Ishikawa (cell line): ENCODE measurements at regions not wholly inside any gene's neighbourhood (a gene's known extent, or its start where the extent isn't known, plus 50 kb on each side); places are given as distances from the start of the nearest gene placed in this dataset.

ENCODE experiments used
- CEBPB ChIP-seq: IDR thresholded peaks from 2 replicates; pipeline ENCODE4 v1.6.1; 2012
- CREB1 ChIP-seq: IDR thresholded peaks from 2 replicates; pipeline ENCODE4 v1.6.1; 2012; ENCODE audit warnings: low read depth
- EGR1 ChIP-seq: IDR thresholded peaks from 2 replicates; pipeline ENCODE4 v1.6.1; 2012
- EP300 ChIP-seq: IDR thresholded peaks from 2 replicates; pipeline ENCODE4 v1.6.1; 2012; ENCODE audit warnings: borderline replicate concordance
- FOXM1 ChIP-seq: IDR thresholded peaks from 2 replicates; pipeline ENCODE4 v1.6.1; 2012; ENCODE audit warnings: low read depth, borderline replicate concordance
- NFIC ChIP-seq: IDR thresholded peaks from 2 replicates; pipeline ENCODE4 v1.6.1; 2012
- RAD21 ChIP-seq: IDR thresholded peaks from 2 replicates; pipeline ENCODE4 v1.6.1; 2012; ENCODE audit warnings: low read depth
- TAF1 ChIP-seq: IDR thresholded peaks from 2 replicates; pipeline ENCODE4 v1.6.1; 2012; ENCODE audit warnings: low read depth, mild to moderate bottlenecking
- TCF12 ChIP-seq: IDR thresholded peaks from 2 replicates; pipeline ENCODE4 v1.6.1; 2012; ENCODE audit warnings: low read depth
- TEAD4 ChIP-seq: IDR thresholded peaks from 2 replicates; pipeline ENCODE4 v1.6.1; 2012
- USF1 ChIP-seq: IDR thresholded peaks from 2 replicates; pipeline ENCODE4 v1.6.1; 2012
- YY1 ChIP-seq: IDR thresholded peaks from 2 replicates; pipeline ENCODE4 v1.6.1; 2012; ENCODE audit warnings: low read depth
- ZBTB7A ChIP-seq: IDR thresholded peaks from 2 replicates; pipeline ENCODE4 v1.6.1; 2012; ENCODE audit warnings: low read depth
- TF ChIP-seq, protein P1 (sequence below): IDR thresholded peaks from 2 replicates; pipeline ENCODE4 v1.6.1; 2012; ENCODE audit warnings: low read depth, mild to moderate bottlenecking
- TF ChIP-seq, protein P2 (sequence below): IDR thresholded peaks from 2 replicates; pipeline ENCODE4 v1.6.1; 2012

GRCh38 chrX:1932231-1932630 is 317.4 kb downstream of the ASMT start:
- TF ChIP-seq FOXM1, result no peak
- no peak for TF ChIP-seq CREB1
- TF ChIP-seq ZBTB7A, result no peak
- TF ChIP-seq CEBPB, result no peak
- no peak for TF ChIP-seq NFIC
- TF ChIP-seq TCF12, result no peak
- no peak for TF ChIP-seq USF1
- no peak for TF ChIP-seq YY1
- TF ChIP-seq, protein P1, sequence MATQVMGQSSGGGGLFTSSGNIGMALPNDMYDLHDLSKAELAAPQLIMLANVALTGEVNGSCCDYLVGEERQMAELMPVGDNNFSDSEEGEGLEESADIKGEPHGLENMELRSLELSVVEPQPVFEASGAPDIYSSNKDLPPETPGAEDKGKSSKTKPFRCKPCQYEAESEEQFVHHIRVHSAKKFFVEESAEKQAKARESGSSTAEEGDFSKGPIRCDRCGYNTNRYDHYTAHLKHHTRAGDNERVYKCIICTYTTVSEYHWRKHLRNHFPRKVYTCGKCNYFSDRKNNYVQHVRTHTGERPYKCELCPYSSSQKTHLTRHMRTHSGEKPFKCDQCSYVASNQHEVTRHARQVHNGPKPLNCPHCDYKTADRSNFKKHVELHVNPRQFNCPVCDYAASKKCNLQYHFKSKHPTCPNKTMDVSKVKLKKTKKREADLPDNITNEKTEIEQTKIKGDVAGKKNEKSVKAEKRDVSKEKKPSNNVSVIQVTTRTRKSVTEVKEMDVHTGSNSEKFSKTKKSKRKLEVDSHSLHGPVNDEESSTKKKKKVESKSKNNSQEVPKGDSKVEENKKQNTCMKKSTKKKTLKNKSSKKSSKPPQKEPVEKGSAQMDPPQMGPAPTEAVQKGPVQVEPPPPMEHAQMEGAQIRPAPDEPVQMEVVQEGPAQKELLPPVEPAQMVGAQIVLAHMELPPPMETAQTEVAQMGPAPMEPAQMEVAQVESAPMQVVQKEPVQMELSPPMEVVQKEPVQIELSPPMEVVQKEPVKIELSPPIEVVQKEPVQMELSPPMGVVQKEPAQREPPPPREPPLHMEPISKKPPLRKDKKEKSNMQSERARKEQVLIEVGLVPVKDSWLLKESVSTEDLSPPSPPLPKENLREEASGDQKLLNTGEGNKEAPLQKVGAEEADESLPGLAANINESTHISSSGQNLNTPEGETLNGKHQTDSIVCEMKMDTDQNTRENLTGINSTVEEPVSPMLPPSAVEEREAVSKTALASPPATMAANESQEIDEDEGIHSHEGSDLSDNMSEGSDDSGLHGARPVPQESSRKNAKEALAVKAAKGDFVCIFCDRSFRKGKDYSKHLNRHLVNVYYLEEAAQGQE, result no peak
- TF ChIP-seq TEAD4, result no peak
- no peak for TF ChIP-seq RAD21
- no peak for TF ChIP-seq EGR1
- no peak for TF ChIP-seq EP300
- no peak for TF ChIP-seq TAF1
- TF ChIP-seq, protein P2, sequence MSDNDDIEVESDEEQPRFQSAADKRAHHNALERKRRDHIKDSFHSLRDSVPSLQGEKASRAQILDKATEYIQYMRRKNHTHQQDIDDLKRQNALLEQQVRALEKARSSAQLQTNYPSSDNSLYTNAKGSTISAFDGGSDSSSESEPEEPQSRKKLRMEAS, result no peak

DNA sequence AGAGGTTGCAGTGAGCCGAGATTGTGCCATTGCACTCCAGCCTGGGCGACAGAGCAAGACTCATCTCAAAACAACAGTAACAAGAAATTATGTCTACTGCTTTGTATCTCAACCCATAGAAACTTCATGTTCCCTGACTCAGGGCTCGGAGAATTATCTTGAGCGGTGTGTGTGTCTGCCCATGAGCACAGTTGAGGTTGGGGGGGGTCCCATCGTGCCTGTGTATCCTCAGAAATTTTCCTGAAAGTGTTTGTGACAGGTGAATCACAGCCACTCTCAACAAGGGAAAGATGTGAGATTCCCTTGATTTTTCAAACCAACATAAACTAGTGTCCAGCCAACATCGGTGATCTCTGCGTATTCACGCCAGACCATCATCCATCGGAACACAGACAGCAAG is 319.1 kb downstream of the ASMT start:
- TF ChIP-seq FOXM1 (no peak), NFIC (no peak), ZBTB7A (no peak), RAD21 (no peak), TEAD4 (no peak), TAF1 (no peak), TCF12 (no peak), EP300 (no peak), YY1 (no peak), CEBPB (no peak), CREB1 (no peak), EGR1 (no peak), USF1 (no peak)
- TF ChIP-seq, protein P2, result no peak
- TF ChIP-seq, protein P1, result no peak

DNA sequence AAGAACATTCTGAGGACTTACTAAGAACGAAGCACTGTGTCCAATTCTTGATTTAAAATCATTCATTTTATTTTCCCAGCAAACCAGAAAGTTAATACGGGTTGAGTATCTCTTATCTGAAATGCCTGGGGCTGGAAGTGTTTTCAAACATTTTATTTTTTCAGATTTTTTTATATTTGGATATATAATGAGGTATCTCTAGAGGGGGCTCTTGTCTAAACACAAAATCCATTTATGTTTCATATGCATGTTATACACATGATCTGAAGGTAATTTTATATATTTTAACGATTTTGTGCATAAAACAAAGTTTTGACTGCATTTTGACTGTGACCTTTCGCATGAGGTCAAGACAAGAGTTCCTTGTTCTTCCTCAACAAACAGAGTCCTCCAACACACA is 320.9 kb downstream of the ASMT start:
- TF ChIP-seq EP300 (no peak), YY1 (no peak), TCF12 (no peak), FOXM1 (no peak), TEAD4 (no peak), RAD21 (no peak), CEBPB (no peak), EGR1 (no peak), CREB1 (no peak), ZBTB7A (no peak), USF1 (no peak), NFIC (no peak), TAF1 (no peak)
- TF ChIP-seq, protein P1, result no peak
- TF ChIP-seq, protein P2, result no peak

- TF ChIP-seq YY1 (no peak), EP300 (no peak), CEBPB (no peak), TCF12 (no peak), TAF1 (no peak), USF1 (no peak), FOXM1 (no peak), EGR1 (no peak), RAD21 (no peak), ZBTB7A (no peak), TEAD4 (no peak)
- TF ChIP-seq, protein P1, result no peak
- TF ChIP-seq, protein P2, result no peak
Observed at GRCh38 chrX:1938190-1938589, 323.3 kb downstream of the ASMT start.
